HG02571 (cell line): ENCODE measurements at regions not wholly inside any gene's neighbourhood (a gene's known extent, or its start where the extent isn't known, plus 50 kb on each side); places are given as distances from the start of the nearest gene placed in this dataset.

Experiments used
- ATAC-seq: cut with Tn5 transposase; IDR thresholded peaks from one replicate; pipeline ENCODE4 v1.9.1; 2021; ENCODE audit warnings: mild to moderate bottlenecking, moderate library complexity; ENCODE audit not compliant: unreplicated experiment

- ATAC-seq: no peak
These were observed 186.9 kb upstream of the NAV2 start for GRCh38 chr11:19525714-19526113.

GRCh38 chr11:19525276-19525675, 187.4 kb upstream of the NAV2 start:
- ATAC-seq: no peak

- ATAC-seq: no peak
These were observed 188.4 kb upstream of the NAV2 start for GRCh38 chr11:19524171-19524671.

GRCh38 chr11:19520681-19521080, 192.0 kb upstream of the NAV2 start:
- ATAC-seq: no peak

GRCh38 chr11:19519912-19520641, 192.6 kb upstream of the NAV2 start:
- ATAC-seq: no peak

GRCh38 chr11:19519353-19519752, 193.3 kb upstream of the NAV2 start:
- no peak for ATAC-seq

- ATAC-seq: no peak
These were observed 199.4 kb upstream of the NAV2 start for GRCh38 chr11:19513253-19513652.

- ATAC-seq: no peak
These were observed 200.0 kb upstream of the NAV2 start for GRCh38 chr11:19512618-19513017.

- ATAC-seq: no peak
These were observed 201.0 kb upstream of the NAV2 start for GRCh38 chr11:19511413-19512183.

- no peak for ATAC-seq
These were observed 201.6 kb upstream of the NAV2 start for GRCh38 chr11:19511066-19511412.

GRCh38 chr11:19510468-19510867, 202.2 kb upstream of the NAV2 start:
- no peak for ATAC-seq

GRCh38 chr11:19509215-19509614, 203.4 kb upstream of the NAV2 start:
- no peak for ATAC-seq

- ATAC-seq: no peak
These were observed 204.5 kb upstream of the NAV2 start for GRCh38 chr11:19508165-19508564.

- no peak for ATAC-seq
These were observed 205.7 kb upstream of the NAV2 start for GRCh38 chr11:19506816-19507486.

GRCh38 chr11:19502691-19503253, 209.9 kb upstream of the NAV2 start:
- ATAC-seq: no peak

GRCh38 chr11:19501631-19502030, 211.0 kb upstream of the NAV2 start:
- ATAC-seq: no peak

- ATAC-seq: no peak
These were observed 212.6 kb upstream of the NAV2 start for GRCh38 chr11:19499999-19500398.

GRCh38 chr11:19499026-19499669, 213.5 kb upstream of the NAV2 start:
- ATAC-seq: no peak

GRCh38 chr11:19493446-19494213, 219.0 kb upstream of the NAV2 start:
- no peak for ATAC-seq
